HG02970 (cell line): ENCODE measurements at regions not wholly inside any gene's neighbourhood (a gene's known extent, or its start where the extent isn't known, plus 50 kb on each side); places are given as distances from the start of the nearest gene placed in this dataset.
"Not testable (repeated sequence)": the region's sequence is repeated elsewhere in the genome, so short reads cannot be mapped to it uniquely, and the experiment has no call there.

Experiments
- ATAC-seq: cut with Tn5 transposase; IDR thresholded peaks from one replicate; pipeline ENCODE4 v1.9.1; 2021; ENCODE audit warnings: mild to moderate bottlenecking, moderate library complexity, moderate number of reproducible peaks; ENCODE audit not compliant: unreplicated experiment, low FRiP score

- ATAC-seq, result no peak
Observed at GRCh38 chr11:116390963-116391362, 381.8 kb downstream of the BUD13 start.

- no peak for ATAC-seq
Observed at GRCh38 chr11:116388146-116388545, 384.6 kb downstream of the BUD13 start.

DNA sequence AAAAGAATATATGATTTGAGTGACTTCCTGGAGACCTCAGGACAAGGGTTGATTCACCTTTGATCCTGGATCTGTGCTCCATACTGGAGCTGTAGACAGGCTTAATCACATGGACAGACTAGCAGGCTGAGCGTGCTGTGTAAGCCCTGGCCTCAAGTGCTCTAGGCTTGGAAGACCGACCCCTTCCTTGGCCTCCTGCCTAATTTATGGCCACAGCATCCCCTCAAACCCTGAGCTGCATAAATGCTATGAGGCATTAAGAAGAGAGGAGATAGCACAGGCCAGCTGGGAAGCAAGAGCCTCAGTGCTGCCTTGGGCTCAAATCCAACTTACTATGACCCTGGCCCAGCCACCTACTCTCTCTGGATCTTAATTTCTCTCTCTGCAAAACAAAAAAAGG lies 385.1 kb downstream of the BUD13 start:
- ATAC-seq, result no peak

DNA sequence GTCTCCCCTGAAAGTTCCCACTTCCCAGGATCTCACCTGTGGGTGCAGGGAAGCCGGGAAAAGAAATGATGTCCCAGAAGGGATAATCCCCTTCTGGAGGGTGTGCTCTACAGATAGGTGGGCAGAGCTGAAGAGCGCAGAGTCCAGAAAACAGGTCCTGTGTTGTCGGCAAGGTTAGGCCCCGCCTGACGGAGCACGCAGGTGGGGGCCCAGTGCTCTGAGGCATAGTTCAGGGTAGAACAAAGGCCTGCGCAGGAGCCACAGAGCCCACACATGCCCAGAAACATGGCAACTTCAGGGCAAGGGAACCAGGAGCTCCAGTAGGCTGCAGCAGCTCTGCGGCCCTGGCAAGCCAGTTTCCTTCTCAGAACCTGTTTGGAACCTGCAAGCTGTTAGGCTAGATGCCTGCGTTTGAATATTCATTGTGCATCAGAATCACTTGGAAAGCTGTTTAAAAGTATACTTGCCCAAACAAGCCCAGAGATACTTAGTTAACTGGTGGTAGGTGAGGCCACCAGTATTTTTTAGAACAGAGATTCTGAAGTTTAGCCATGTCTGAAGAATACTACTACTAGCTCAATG lies 386.6 kb downstream of the BUD13 start:
- no peak for ATAC-seq

DNA sequence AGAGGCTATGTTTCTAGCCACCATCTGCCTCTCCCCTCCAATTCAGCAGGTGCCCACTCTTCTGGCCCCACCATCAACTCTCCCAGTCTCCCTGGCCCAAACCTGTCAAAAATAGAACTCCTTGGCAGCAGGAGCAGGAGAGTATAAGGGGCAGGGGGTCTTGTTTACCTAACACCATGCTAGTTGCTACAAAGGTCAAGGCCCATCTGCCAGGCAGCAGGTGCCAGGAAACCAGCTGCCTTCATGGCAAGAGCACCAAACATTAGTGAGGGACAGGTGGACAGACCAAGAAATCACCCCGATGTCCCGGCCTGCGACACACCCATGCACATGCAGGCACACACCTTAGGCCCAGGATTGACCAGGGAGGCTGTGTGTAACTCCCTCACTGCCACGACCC lies 387.9 kb downstream of the BUD13 start:
- no peak for ATAC-seq

- no peak for ATAC-seq
Observed at GRCh38 chr11:116384407-116384806, 388.4 kb downstream of the BUD13 start.

- ATAC-seq, result no peak
Observed at GRCh38 chr11:116379185-116379828, 393.5 kb downstream of the BUD13 start.

- ATAC-seq, result no peak
Observed at GRCh38 chr11:116376547-116376946, 396.2 kb downstream of the BUD13 start.

- ATAC-seq, result no peak
Observed at GRCh38 chr11:116376054-116376453, 396.7 kb downstream of the BUD13 start.

- no peak for ATAC-seq
Observed at GRCh38 chr11:116375221-116375620, 397.6 kb downstream of the BUD13 start.

- ATAC-seq, result no peak
Observed at GRCh38 chr11:116374085-116374484, 398.7 kb downstream of the BUD13 start.

DNA sequence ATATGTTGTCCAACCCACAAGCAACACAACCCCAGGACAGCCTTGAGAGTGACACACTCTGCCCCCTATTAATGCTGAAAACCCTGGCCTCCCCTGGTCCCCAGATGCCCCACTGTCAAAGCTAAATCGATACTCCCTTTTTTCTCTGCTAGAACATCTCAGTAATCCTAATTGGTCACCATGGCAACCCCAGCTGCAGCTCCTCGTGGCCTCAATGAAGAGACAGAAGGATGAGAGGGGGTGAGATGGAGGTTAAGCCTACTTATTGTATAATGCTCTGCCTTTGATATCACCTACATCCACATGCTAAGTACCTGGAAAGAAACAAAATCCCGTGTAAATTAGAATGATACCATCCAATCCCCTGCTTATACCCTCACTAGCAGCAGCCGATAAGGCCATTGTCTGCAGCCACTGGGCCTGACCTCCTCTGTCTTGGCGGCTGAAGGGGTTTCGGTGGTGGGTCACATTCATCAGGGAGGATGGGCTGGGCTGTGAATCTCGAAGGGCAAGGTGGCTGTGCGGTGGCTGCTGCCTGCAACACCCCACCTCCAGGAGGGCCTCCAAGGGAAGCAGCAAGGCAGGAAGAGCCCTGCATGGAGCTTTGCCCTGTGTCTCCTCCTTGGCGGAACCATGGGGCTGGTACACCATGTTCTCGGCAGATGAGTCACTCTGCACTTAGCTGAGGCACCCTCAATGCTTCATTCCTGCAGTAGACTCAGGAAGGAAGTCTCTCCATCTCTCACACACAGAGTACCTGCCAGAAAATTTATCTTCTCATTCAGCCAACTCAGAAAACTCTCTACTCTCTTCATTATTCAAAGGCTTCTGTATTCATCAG lies 399.5 kb downstream of the BUD13 start:
- ATAC-seq, result no peak

- ATAC-seq, result no peak
Observed at GRCh38 chr11:116371146-116371545, 401.6 kb downstream of the BUD13 start.

DNA sequence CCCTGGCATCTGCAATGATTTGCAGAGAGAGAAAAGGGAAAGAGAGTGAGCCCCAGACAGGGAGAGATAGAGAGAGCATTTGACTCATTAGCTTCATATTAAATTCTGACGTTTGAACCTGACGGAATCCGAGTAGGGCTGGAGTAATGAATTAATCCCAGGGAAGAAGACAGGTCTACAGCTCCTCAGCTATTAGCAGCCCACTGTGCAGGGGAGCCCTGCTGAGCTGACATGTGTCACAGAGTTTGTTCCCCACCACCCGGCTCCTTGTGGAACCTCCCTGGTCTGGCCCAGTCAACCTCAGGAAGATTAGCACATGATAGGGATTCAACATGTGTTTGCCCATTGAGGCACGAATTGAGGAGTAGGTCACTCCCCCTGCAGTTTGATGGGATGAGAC lies 404.0 kb downstream of the BUD13 start:
- ATAC-seq, result no peak

DNA sequence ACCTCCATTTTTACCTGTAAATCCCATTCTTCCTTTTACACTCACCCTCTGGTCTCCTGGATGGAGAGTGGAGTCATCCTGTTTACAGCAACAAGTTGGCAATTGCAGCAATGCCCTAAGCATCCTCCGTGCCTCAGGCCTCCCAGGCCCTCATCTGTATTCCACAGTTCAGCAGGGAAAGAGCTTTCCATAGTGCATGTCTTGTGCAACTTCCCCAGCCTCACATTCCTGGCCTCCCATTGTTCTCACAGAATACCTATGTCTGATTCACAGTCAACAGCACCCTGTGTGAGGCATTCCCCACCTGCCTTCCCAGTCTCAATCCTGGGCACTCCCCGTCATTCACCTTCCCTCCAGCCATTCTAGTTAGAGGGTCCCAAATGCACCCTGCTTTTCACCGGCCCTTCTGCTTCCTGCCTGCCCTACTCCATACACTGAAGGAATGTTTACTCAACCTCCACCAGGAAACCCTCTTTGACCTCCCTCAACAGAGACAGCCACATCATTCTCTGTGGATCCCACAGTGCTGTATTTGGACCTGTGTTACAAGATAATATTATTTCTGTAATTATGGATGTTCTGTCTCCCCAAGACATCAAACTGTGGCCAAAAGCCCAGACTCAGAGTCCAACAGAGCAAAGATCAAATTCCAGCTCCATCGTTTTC lies 405.7 kb downstream of the BUD13 start:
- ATAC-seq, result no peak

DNA sequence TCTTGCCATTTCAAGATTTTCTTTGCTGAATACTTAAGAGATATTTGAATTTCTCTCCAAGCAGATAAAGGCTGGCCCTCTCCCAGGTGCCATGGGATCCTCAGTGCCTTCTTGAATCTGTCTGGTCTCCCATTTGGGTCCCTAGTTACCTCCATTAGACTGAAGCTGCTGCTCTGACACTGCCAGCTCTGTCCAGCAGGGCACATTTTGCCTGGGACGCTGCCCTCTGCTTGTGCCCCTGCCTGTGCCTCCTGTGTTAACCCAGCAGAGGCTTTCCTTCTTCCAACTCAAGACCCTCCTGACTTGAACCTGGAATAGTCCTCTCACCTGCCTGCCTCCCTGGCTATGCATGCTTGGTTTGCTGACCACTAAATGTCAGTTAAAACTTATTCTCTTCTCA lies 406.3 kb downstream of the BUD13 start:
- no peak for ATAC-seq

DNA sequence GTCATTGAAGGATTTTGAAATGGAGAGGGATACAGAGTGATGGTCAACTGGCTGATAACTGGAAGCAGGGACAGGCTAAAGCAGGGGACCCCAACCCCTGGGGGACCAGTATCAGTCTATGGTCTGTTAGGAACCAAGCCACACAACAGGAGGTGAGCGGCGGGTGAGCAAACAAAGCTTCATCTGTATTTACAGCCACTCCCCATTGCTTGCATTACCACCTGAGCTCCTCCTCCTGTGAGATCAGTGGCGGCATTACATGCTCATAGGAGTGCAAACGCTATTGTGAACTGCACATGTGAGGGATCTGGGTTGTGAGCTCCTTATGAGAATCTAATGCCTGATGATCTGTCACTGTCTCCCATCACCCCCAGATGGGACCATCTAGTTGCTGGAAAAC lies 407.9 kb downstream of the BUD13 start:
- not testable (repeated sequence) for ATAC-seq

- no peak for ATAC-seq
Observed at GRCh38 chr11:116364348-116364747, 408.4 kb downstream of the BUD13 start.

DNA sequence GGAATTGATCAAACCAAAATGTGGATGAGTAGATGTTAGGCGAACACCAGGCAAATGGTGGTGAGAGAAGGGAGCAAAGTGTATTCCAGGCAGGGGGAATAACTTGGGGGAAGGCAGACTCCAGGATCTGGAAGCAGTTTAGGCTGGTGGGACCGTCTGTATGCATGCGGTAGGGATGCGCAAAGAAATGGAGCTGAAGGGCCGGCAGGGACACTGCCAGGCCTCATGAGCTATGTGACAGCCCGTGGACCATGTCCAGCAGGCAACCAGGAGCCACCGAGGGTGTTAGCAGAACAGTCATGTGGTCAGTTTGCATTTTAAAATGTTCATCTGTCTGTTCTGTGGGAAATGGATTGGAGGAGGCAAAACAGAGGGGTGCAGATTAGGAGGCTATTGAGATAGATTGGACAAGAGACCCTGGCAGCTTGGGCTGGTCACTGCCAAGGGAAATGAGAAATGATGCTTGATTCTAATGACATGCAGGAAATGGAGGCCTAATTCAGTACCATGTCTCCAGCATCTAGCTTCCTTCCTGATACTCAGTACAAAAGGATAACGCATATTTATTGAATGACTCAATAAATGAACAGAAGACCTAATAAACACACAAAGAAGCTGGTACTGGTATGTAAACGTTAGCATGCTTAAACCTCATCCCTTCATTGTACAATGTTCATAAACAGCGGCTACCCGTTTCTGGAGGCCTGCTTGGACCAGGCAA lies 412.4 kb downstream of the BUD13 start:
- ATAC-seq, result no peak

DNA sequence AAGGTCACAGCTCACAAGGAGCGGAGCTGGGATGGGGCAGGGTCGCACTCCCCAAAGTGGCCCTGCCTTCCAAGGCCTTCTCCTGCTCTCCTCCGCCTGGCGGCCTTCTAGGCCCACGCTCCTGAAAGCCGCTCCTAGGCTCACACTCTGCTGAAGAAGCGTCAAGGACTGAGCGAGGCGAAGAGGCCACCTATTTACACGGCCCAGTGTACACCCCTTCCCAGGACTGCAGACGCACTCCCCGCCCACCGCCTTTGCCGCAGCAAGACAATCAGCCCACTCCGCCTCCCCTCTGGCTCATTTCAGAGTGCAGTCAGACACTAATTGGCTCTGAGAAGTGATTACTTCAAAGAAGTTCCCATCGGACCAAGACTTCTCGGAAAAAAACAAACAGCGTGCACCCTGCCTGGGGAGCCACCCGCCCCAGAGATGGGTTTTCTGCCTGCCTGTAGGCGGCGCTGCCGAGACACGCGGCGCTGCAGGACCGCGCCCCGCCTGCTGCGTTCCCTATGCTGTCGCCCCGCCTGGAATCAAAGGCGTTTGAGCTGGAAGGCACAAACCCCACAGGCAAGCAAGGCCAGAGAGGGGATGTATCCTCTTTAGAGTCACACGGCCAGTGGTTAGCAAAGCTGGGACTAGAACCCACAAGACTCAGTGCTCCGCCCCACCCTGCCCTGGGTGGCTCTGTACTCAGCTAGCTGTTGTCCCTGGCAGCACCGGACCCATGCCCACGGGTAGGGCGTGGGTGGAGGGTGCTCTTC lies 414.8 kb downstream of the BUD13 start:
- no peak for ATAC-seq
